ENCODE measurements at regions not wholly inside any gene's neighbourhood (a gene's known extent, or its start where the extent isn't known, plus 50 kb on each side); places are given as distances from the start of the nearest gene placed in this dataset.
A peak's percentile ranks its signal among the peaks of the same experiment; 100 is the strongest.
"Not testable (repeated sequence)": the region's sequence is repeated elsewhere in the genome, so short reads cannot be mapped to it uniquely, and the experiment has no call there.

DNA sequence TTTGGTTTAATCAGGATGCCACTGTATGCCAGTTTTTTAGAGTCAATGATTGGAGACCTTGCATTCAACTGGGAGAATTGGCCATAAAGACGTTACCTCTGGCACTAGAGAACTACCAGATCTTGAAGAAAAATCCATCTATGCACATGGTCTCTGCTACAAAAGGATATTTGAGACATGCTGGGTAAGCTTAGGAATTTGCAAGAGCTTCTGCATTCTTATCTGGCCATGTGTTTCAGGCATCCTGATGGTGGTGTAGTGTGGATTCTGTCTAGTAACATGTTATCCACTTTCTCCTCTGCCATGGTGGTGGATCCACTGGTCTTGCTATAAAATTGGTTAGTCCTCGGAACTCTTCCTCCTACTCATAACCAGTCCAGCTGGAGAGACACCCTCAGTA, 185.3 kb upstream of the WDFY3 start:
- in situ Hi-C loops (cut with MboI; ENCODE audit: low sequenced_read_pairs) = no loop called here
- no peaks in the 10 kb centered on the region for H3K4me1 ChIP-seq
- no peak for DNase-seq (ENCODE audit: low spot score in 2 of 2)
- no peaks in the 10 kb centered on the region for H3K36me3 ChIP-seq (replicated peaks)
- peaks cover 11% of the 10 kb centered on the region for H3K27me3 ChIP-seq (ENCODE audit: low read depth)
- no peak overlapping the region for H3K4me3 ChIP-seq
- H3K9me3 ChIP-seq = no peaks in the 10 kb centered on the region

DNA sequence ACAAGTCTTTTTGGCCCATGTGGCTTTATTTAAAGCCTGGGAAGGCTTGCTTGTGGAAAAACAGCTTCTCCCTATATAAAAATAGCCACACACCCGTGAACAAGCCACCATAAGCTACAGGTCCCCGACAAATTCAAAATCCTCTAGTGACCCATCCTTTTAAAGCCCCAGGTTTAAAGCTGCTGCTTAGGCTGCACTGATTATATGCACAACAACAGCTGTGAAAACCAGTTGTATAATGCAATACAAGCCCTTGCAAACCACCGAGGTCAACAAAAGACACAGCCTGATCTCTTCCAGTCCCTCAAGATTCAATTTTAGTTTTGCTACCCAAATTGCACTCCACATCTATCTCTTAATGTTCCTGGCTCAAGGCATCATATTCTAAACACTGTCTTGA, 186.0 kb upstream of the WDFY3 start:
- no peak overlapping the region for H3K4me3 ChIP-seq

DNA sequence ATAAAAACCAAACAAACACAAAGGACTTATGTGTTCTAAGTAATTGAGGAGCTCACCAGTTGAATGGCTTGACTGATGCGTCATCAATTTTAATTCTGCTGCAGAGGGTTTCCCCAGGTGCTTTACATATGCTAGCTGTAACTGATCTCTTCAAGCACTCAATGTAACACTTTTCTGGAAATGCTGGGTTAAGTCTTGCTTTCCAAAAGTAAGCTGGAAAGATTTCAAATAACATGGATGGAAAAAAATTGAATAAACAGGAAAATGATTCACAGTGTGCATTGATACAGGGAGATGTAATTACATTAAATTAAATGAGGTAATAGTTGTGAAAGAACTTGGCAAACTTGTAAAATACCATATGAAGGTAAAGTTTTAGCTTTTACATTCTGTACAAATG, 186.7 kb upstream of the WDFY3 start:
- in situ Hi-C loops (cut with MboI; ENCODE audit: low sequenced_read_pairs) = no loop called here
- H3K36me3 ChIP-seq (replicated peaks) = no peaks in the 10 kb centered on the region
- no peak for DNase-seq (ENCODE audit: low spot score in 2 of 2)
- peaks cover 11% of the 10 kb centered on the region for H3K27me3 ChIP-seq (ENCODE audit: low read depth)
- no peaks in the 10 kb centered on the region for H3K4me1 ChIP-seq
- no peak overlapping the region for H3K4me3 ChIP-seq
- no peaks in the 10 kb centered on the region for H3K9me3 ChIP-seq

More for the DNA sequence above, 186.0 kb upstream of the WDFY3 start:
- no peaks in the 10 kb centered on the region for H3K4me1 ChIP-seq
- no peak for DNase-seq (ENCODE audit: low spot score in 2 of 2)
- in situ Hi-C loops (cut with MboI; ENCODE audit: low sequenced_read_pairs) = no loop called here
- H3K36me3 ChIP-seq (replicated peaks) = no peaks in the 10 kb centered on the region
- H3K27me3 ChIP-seq (ENCODE audit: low read depth) = peaks cover 11% of the 10 kb centered on the region
- no peaks in the 10 kb centered on the region for H3K9me3 ChIP-seq

DNA sequence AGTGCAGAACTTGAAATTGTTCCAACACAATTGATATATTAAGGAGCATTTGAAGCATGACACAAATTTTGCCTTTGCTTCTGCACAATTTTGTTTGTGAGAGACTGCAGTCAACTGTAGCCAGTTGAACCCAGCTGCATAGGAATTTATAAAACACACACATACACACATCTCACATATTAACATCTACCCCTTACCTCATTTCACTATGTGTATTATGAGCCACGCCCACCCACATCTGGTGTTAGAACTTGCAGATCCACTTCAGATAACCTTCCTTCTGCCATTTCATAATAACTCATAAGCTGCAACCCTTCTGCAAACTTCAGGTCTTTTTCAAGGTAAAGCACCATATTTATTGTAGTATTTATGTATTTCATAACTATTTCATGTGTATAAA, 188.1 kb upstream of the WDFY3 start:
- no peaks in the 10 kb centered on the region for H3K9me3 ChIP-seq
- H3K4me3 ChIP-seq = no peak overlapping the region
- 0 out of 2 replicates have a peak, but pooled peaks cover 3% of the 10 kb centered on the region for H3K27me3 ChIP-seq (ENCODE audit: low read depth)
- no peaks in the 10 kb centered on the region for H3K4me1 ChIP-seq
- DNase-seq (ENCODE audit: low spot score in 2 of 2) = no peak
- no peaks in the 10 kb centered on the region for H3K36me3 ChIP-seq (replicated peaks)
- in situ Hi-C loops (cut with MboI; ENCODE audit: low sequenced_read_pairs) = no loop called here

DNA sequence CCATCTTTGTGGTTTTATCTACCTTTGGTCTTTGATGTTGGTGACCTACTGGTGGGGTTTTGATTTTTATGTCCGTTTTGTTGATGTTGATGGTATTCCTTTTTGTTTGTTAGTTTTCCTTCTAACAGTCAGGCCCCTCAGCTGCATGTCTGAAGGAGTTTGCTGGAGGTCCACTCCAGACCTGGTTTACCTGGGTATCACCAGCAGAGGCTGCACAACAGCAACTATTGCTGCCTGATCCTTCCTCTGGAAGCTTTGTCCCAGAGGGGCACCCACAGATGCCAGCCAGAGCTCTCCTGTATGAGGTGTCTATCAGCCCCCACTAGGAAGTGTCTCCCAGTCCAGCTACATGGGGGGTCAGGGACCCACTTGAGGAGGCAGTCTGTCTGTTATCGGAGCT, 199.3 kb upstream of the WDFY3 start:
- no peaks in the 10 kb centered on the region for H3K4me1 ChIP-seq
- no peaks in the 10 kb centered on the region for H3K36me3 ChIP-seq (replicated peaks)
- H3K27me3 ChIP-seq (ENCODE audit: low read depth) = no peaks in the 10 kb centered on the region
- in situ Hi-C loops (cut with MboI; ENCODE audit: low sequenced_read_pairs) = no loop called here
- H3K9me3 ChIP-seq = no peaks in the 10 kb centered on the region
- DNase-seq (ENCODE audit: low spot score in 2 of 2) = no peak
- H3K4me3 ChIP-seq = no peak overlapping the region

DNA sequence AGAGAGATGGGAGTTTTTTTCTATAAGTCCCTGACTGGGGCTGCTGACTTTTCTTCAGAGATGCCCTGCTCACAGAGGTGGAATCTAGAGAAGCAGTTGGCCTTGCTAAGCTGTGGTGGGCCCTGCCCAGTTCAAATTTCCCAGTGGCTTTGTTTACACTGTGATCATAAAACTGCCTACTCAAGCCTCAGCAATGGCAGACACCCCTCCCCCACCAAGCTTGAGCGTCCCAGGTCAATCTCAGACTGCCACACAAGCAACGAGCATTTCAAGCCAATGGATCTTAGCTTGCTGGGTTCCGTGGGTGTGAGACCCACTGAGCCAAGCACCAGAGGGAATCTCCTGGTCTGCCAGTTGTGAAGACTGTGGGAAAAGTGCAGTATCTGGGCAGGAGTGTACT, 199.8 kb upstream of the WDFY3 start:
- no peaks in the 10 kb centered on the region for H3K27me3 ChIP-seq (ENCODE audit: low read depth)
- in situ Hi-C loops (cut with MboI; ENCODE audit: low sequenced_read_pairs) = no loop called here
- no peak for DNase-seq (ENCODE audit: low spot score in 2 of 2)
- H3K9me3 ChIP-seq = no peaks in the 10 kb centered on the region
- H3K4me1 ChIP-seq = no peaks in the 10 kb centered on the region
- no peak overlapping the region for H3K4me3 ChIP-seq
- H3K36me3 ChIP-seq (replicated peaks) = no peaks in the 10 kb centered on the region

DNA sequence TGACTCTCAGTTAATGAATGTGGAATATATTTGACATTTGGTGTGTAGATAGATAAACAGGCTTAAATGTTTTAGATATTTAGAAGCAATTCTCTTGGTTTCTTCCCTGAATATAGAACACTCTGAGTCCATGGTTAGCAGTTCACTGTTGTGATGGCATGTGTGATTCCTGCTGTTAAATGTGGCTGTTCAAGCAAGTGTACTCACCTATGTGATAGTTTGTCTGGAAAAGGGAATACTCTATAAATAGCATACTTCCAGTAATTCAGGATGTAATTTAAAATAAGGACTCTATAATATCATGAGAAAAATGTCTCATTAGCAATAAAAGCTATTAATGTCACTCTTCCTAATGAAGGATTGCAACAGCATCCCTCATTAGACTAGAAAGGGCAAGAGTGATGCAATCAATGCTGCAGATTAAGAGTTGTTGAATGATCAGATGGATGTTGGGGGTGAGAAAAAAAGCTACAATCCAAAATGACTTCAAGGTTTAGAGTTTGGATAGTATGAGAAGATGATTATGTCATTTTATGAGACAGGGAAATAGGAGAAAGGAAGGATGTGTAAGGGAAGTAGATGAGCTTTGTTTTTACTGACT, 201.8 kb upstream of the WDFY3 start:
- Histone ChIP-seq H3K9me3 (no peaks in the 10 kb centered on the region), H3K4me1 (no peaks in the 10 kb centered on the region), H3K36me3 (replicated peaks) (no peaks in the 10 kb centered on the region), H3K27me3 (ENCODE audit: low read depth) (no peaks in the 10 kb centered on the region), H3K4me3 (no peak overlapping the region)
- no peak for DNase-seq (ENCODE audit: low spot score in 2 of 2)
- in situ Hi-C loops (cut with MboI; ENCODE audit: low sequenced_read_pairs) = no loop called here

DNA sequence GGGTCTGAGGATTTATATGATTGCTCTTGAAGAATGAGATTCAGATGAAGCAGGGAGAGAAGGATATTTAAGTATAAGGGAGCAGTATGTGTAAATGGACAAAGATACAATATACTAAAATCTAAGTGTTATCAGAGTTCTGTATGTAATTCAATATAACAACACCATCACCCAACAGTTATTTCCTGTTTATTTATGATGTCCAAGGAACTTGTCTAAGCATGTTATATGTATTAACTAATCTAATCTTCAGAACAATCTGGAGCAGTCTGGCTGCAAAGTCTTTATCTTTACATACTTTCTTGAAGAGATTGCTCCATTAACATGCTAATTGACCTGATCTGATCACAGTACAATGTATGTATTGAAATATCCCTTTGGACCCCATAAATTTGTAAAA, 203.8 kb upstream of the WDFY3 start:
- no peaks in the 10 kb centered on the region for H3K9me3 ChIP-seq

DNA sequence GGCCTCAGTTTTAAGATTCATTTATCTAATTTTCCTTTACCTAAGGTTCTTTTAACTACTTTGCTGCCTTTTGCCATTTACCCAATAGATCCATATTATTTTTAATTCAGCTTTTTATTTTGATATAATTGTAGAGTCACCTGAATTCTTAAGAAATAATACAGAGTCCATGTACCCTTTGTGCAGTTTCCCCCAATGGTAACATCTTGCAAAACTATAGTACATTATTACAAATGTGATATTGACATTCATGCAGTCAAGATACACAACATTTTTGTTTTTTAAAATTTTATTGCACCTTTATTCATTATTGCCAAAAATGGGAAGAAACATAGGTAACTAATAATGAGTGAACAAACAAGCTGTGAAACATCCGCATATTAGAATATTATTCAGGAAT, 208.7 kb upstream of the WDFY3 start:
- H3K9me3 ChIP-seq = no peaks in the 10 kb centered on the region

More for the DNA sequence above, 203.8 kb upstream of the WDFY3 start:
- H3K4me1 ChIP-seq = no peaks in the 10 kb centered on the region
- DNase-seq (ENCODE audit: low spot score in 2 of 2) = no peak
- H3K36me3 ChIP-seq (replicated peaks) = no peaks in the 10 kb centered on the region
- no peak overlapping the region for H3K4me3 ChIP-seq
- no peaks in the 10 kb centered on the region for H3K27me3 ChIP-seq (ENCODE audit: low read depth)
- in situ Hi-C loops (cut with MboI; ENCODE audit: low sequenced_read_pairs) = no loop called here

DNA sequence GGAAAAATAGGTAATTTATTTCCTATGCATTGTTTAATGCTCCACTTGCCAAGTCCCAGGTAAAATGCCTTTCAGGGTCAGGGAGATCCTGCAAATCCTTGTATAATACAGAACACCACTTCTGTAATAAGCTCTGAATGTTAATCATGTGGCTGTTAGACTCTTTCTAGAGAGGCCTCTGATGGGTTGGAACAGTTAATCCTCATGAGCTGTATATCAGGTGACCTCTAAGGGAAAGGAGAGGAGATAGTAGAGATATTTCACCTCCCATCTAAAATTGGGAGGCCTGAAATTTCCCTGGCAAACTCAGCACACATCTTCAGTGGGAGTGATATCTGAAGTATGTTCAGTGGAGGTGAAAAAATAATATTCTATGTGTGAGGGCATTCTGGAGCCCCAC, 210.6 kb upstream of the WDFY3 start:
- no peak for DNase-seq (ENCODE audit: low spot score in 2 of 2)
- in situ Hi-C loops (cut with MboI; ENCODE audit: low sequenced_read_pairs) = no loop called here
- H3K36me3 ChIP-seq (replicated peaks) = no peaks in the 10 kb centered on the region
- H3K4me3 ChIP-seq = no peak overlapping the region
- no peaks in the 10 kb centered on the region for H3K27me3 ChIP-seq (ENCODE audit: low read depth)
- H3K9me3 ChIP-seq = no peaks in the 10 kb centered on the region
- H3K4me1 ChIP-seq = no peaks in the 10 kb centered on the region

More for the DNA sequence above, 208.7 kb upstream of the WDFY3 start:
- Histone ChIP-seq H3K27me3 (ENCODE audit: low read depth) (no peaks in the 10 kb centered on the region), H3K36me3 (replicated peaks) (no peaks in the 10 kb centered on the region), H3K4me1 (no peaks in the 10 kb centered on the region), H3K4me3 (no peak overlapping the region)
- DNase-seq (ENCODE audit: low spot score in 2 of 2) = no peak
- in situ Hi-C loops (cut with MboI; ENCODE audit: low sequenced_read_pairs) = no loop called here

DNA sequence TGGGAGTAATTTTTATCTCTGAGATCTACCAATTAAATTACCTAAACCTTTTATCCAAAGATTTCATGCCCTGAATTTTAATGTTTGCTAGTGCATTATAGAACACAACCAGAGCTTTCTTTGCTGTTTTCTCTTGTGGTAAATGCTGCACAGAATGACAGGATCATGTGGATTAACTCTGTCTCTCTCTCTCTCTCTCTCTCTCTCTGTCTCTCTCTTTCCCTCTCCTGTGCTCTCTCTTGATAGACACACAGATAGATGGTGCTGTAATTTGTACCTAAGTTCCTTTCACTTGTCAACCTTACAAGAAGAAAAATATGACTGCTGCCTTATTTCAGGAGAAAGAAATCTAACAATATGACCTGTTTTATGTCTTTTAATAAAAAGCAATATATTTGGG, 211.2 kb upstream of the WDFY3 start:
- H3K9me3 ChIP-seq = no peaks in the 10 kb centered on the region
- no peaks in the 10 kb centered on the region for H3K27me3 ChIP-seq (ENCODE audit: low read depth)
- no peak overlapping the region for H3K4me3 ChIP-seq
- in situ Hi-C loops (cut with MboI; ENCODE audit: low sequenced_read_pairs) = no loop called here
- DNase-seq (ENCODE audit: low spot score in 2 of 2) = no peak
- H3K36me3 ChIP-seq (replicated peaks) = no peaks in the 10 kb centered on the region
- no peaks in the 10 kb centered on the region for H3K4me1 ChIP-seq

DNA sequence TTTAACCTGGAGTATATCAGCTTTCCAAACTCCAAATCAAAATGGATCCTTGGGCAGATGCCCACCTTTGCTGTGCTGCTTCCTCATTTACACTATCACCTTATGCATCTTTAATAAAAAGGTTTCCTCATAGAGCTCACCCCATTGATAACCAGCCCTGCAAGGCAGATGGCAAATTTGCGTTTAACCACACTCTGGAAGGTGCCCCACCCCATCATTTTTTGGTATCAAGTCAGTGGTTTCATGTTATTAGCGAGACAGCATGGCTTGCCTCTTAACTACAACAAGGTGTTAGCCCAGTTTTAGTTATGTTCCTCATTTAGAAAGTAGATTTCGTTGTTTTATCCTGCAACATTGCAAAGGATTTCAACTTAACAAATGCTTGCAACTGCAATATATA, 214.0 kb upstream of the WDFY3 start:
- Histone ChIP-seq H3K9me3 (no peaks in the 10 kb centered on the region), H3K36me3 (replicated peaks) (no peaks in the 10 kb centered on the region), H3K27me3 (ENCODE audit: low read depth) (no peaks in the 10 kb centered on the region), H3K4me1 (no peaks in the 10 kb centered on the region), H3K4me3 (no peak overlapping the region)
- in situ Hi-C loops (cut with MboI; ENCODE audit: low sequenced_read_pairs) = no loop called here
- no peak for DNase-seq (ENCODE audit: low spot score in 2 of 2)

DNA sequence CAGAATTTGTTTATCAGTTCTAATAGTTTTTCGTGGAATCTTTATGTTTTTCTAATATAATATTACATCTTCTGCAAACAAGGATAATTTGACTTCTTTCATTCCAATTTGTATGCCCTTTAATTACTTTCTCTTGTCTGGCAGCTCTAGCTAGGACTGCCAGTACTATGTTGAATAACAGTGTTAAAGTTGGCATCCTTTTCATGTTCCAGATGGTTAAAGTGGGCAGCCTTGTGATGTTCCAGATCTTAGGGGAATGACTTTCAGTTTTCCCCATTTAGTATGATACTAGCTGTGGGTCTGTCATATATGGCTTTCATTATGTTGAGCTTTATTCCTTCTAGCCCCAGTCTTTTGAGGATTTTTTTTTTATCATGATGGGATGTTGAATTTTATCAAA, 220.6 kb upstream of the WDFY3 start:
- H3K36me3 ChIP-seq (replicated peaks) = no peaks in the 10 kb centered on the region
- H3K9me3 ChIP-seq = no peaks in the 10 kb centered on the region
- no peaks in the 10 kb centered on the region for H3K27me3 ChIP-seq (ENCODE audit: low read depth)
- no peaks in the 10 kb centered on the region for H3K4me1 ChIP-seq
- DNase-seq (ENCODE audit: low spot score in 2 of 2) = no peak
- no peak overlapping the region for H3K4me3 ChIP-seq
- in situ Hi-C loops (cut with MboI; ENCODE audit: low sequenced_read_pairs) = no loop called here

DNA sequence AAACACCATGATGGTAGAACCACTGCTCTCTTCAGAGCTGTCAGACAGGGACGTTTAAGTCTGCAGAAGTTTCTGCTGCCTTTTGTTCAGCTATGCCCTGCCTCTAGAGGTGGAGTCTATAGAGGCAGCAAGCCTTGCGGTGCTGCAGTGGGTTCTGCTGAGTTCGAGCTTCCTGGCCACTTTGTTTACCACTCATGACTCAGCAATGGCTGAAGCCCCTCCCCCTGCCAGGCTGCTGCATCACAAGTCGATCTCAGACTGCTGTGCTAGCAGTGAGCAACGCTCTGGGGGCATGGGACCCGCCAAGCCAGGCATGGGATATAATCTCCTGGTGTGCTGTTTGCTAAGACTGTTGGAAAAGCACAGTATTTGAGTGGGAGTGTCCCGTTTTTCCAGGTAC, 229.5 kb upstream of the WDFY3 start:
- peak in 1 of 2 experiments; percentile 21 for DNase-seq (ENCODE audit: low spot score in 2 of 2)
- H3K4me3 ChIP-seq; in situ Hi-C loops (cut with MboI; ENCODE audit: low sequenced_read_pairs); H3K27me3 ChIP-seq (ENCODE audit: low read depth); H3K4me1 ChIP-seq; H3K36me3 ChIP-seq (replicated peaks); H3K9me3 ChIP-seq: not testable (repeated sequence)

DNA sequence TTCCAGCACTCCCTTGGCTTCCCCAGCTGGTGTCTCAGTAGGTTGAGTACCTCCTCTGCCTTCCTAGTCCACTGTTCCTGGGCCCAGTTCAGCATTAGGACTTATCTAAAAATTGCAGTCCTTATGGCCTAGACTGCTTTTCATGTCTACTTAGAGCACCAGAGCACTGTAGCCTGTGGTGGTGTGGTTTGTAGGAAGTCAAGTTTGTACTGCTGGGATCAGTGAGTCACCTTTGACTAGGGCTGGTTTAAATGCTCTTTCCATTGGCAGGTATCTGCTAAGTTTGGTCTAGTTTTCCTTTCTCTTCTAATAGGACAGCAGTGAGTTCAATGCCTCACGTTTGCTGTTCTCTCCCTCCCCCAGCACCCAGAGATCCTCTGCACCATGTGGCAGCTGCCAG, 233.6 kb upstream of the WDFY3 start:
- H3K4me1 ChIP-seq = no peaks in the 10 kb centered on the region

More for the DNA sequence above, 233.6 kb upstream of the WDFY3 start:
- Histone ChIP-seq H3K4me3 (no peak overlapping the region), H3K36me3 (replicated peaks) (no peaks in the 10 kb centered on the region), H3K27me3 (ENCODE audit: low read depth) (no peaks in the 10 kb centered on the region), H3K9me3 (no peaks in the 10 kb centered on the region)
- no peak for DNase-seq (ENCODE audit: low spot score in 2 of 2)
- in situ Hi-C loops (cut with MboI; ENCODE audit: low sequenced_read_pairs) = no loop called here

Data from HAP-1 (cell line).